ENCODE measurements at regions not wholly inside any gene's neighbourhood (a gene's known extent, or its start where the extent isn't known, plus 50 kb on each side); places are given as distances from the start of the nearest gene placed in this dataset.

GRCh38 chr5:67453111-67453905 is 256.7 kb upstream of the CD180 start:
- TF ChIP-seq CTCF (IDR thresholded peaks at IDR 0.05), result no peak
- no peak for TF ChIP-seq EZH2 (IDR thresholded peaks at IDR 0.05; ENCODE audit: borderline replicate concordance, insufficient read depth, low read depth, low read length, poor library complexity, severe bottlenecking)
- no peak overlapping the region for H3K4me3 Mint-ChIP-seq
- Histone ChIP-seq H3K79me2 (ENCODE audit: control insufficient read depth, insufficient read depth, low read length) (no peaks in the 10 kb centered on the region), H3K27me3 (replicated peaks in 1 of 4; ENCODE audit: control extremely low read depth in 1 of 4, control insufficient read depth in 3 of 4, insufficient read depth in 4 of 4, low read length in 3 of 4) (peaks cover 0 to 2% (median 0%) of the 10 kb centered on the region in 4 experiments), H3K4me1 (ENCODE audit: control insufficient read depth in 2 of 2, insufficient read depth in 2 of 2, low read length in 2 of 2) (no peaks in the 10 kb centered on the region), H4K20me1 (ENCODE audit: control insufficient read depth, insufficient read depth, low read length, poor library complexity, severe bottlenecking) (no peaks in the 10 kb centered on the region), H3K9me3 (ENCODE audit: control extremely low read depth in 1 of 3, control insufficient read depth in 2 of 3, insufficient read depth in 1 of 3, low read length in 2 of 3) (no peaks in the 10 kb centered on the region), H3K9ac (ENCODE audit: low read length) (no peak overlapping the region), H3K4me2 (replicated peaks; ENCODE audit: low read depth, low read length, poor library complexity, severe bottlenecking) (no peak overlapping the region), H2AFZ (ENCODE audit: insufficient read depth, low read depth, low read length, poor library complexity, severe bottlenecking) (no peak overlapping the region), H3K4me3 (ENCODE audit: control extremely low read depth in 1 of 5, extremely low read depth in 1 of 5, insufficient read depth in 1 of 5, low read depth in 2 of 5, low read length in 4 of 5) (no peak overlapping the region), H3K36me3 (replicated peaks in 1 of 2; ENCODE audit: control extremely low read depth in 1 of 2, control insufficient read depth in 1 of 2, extremely low read depth in 1 of 2, insufficient read depth in 2 of 2, low read length in 1 of 2) (no peaks in the 10 kb centered on the region), H3K27ac (ENCODE audit: low read length in 2 of 2) (no peak overlapping the region)
- no peaks in the 10 kb centered on the region for H3K4me1 Mint-ChIP-seq
- peaks cover 8% of the 10 kb centered on the region for H3K27me3 Mint-ChIP-seq
- ChIA-PET POLR2A (no interaction called here), CTCF (no interaction called here)
- 94% methylated on average over 3 of the region's 4 CpGs for WGBS (ENCODE audit: insufficient coverage)
- intact Hi-C loops (cut with micrococcal nuclease), result no loop called here
- no peak overlapping the region for H3K27ac Mint-ChIP-seq
- no peak for ATAC-seq (ENCODE audit: low read depth)
- no peaks in the 10 kb centered on the region for H3K9me3 Mint-ChIP-seq (ENCODE audit: insufficient read depth)
- DNase-seq, result no peak

- no peak overlapping the region for H3K4me3 Mint-ChIP-seq
- no peak for DNase-seq
- Histone ChIP-seq H3K4me1 (ENCODE audit: control insufficient read depth in 2 of 2, insufficient read depth in 2 of 2, low read length in 2 of 2) (no peaks in the 10 kb centered on the region), H2AFZ (ENCODE audit: insufficient read depth, low read depth, low read length, poor library complexity, severe bottlenecking) (no peak overlapping the region), H3K9ac (ENCODE audit: low read length) (no peak overlapping the region), H3K4me2 (replicated peaks; ENCODE audit: low read depth, low read length, poor library complexity, severe bottlenecking) (no peak overlapping the region), H3K79me2 (ENCODE audit: control insufficient read depth, insufficient read depth, low read length) (no peaks in the 10 kb centered on the region), H3K27ac (ENCODE audit: low read length in 2 of 2) (no peak overlapping the region), H3K9me3 (ENCODE audit: control extremely low read depth in 1 of 3, control insufficient read depth in 2 of 3, insufficient read depth in 1 of 3, low read length in 2 of 3) (no peaks in the 10 kb centered on the region), H3K27me3 (replicated peaks in 1 of 4; ENCODE audit: control extremely low read depth in 1 of 4, control insufficient read depth in 3 of 4, insufficient read depth in 4 of 4, low read length in 3 of 4) (peaks cover 0 to 2% (median 0%) of the 10 kb centered on the region in 4 experiments), H4K20me1 (ENCODE audit: control insufficient read depth, insufficient read depth, low read length, poor library complexity, severe bottlenecking) (no peaks in the 10 kb centered on the region), H3K36me3 (replicated peaks in 1 of 2; ENCODE audit: control extremely low read depth in 1 of 2, control insufficient read depth in 1 of 2, extremely low read depth in 1 of 2, insufficient read depth in 2 of 2, low read length in 1 of 2) (no peaks in the 10 kb centered on the region), H3K4me3 (ENCODE audit: control extremely low read depth in 1 of 5, extremely low read depth in 1 of 5, insufficient read depth in 1 of 5, low read depth in 2 of 5, low read length in 4 of 5) (no peak overlapping the region)
- intact Hi-C loops (cut with micrococcal nuclease), result no loop called here
- ChIA-PET CTCF (no interaction called here), POLR2A (no interaction called here)
- TF ChIP-seq CTCF (IDR thresholded peaks at IDR 0.05) (no peak), EZH2 (IDR thresholded peaks at IDR 0.05; ENCODE audit: borderline replicate concordance, insufficient read depth, low read depth, low read length, poor library complexity, severe bottlenecking) (no peak)
- peaks cover 11% of the 10 kb centered on the region for H3K27me3 Mint-ChIP-seq
- no CpG with 5 or more reads among the region's 3 CpGs for WGBS (ENCODE audit: insufficient coverage)
- H3K27ac Mint-ChIP-seq, result no peak overlapping the region
- H3K9me3 Mint-ChIP-seq (ENCODE audit: insufficient read depth), result no peaks in the 10 kb centered on the region
- no peaks in the 10 kb centered on the region for H3K4me1 Mint-ChIP-seq
- ATAC-seq (ENCODE audit: low read depth), result no peak
Observed at GRCh38 chr5:67451640-67452279, 255.2 kb upstream of the CD180 start.

Measured in B cell (primary cell).